GM12892 (cell line): ENCODE measurements at regions not wholly inside any gene's neighbourhood (a gene's known extent, or its start where the extent isn't known, plus 50 kb on each side); places are given as distances from the start of the nearest gene placed in this dataset.

ENCODE experiments used
- DNase-seq: peaks from one replicate; pipeline ENCODE4 v3.0.0; 2011; ENCODE audit not compliant: insufficient read length
- FAIRE-seq: peaks from 2 replicates; lab custom pipeline; 2011; peaks lifted over from hg19 to GRCh38; lab: Jason Lieb, UNC
- POLR2A ChIP-seq: IDR thresholded peaks from 2 replicates; pipeline ENCODE4 v1.6.1; 2011; ENCODE audit warnings: low read depth, low read length, control low read depth
- POLR2AphosphoS5 ChIP-seq: IDR thresholded peaks from 2 replicates; pipeline ENCODE4 v1.6.1; 2011; ENCODE audit warnings: low read depth, low read length, control low read depth
- TAF1 ChIP-seq: IDR thresholded peaks from 2 replicates; pipeline ENCODE4 v1.6.1; 2011; ENCODE audit warnings: low read depth, mild to moderate bottlenecking, control low read depth, low read length, borderline replicate concordance

DNA sequence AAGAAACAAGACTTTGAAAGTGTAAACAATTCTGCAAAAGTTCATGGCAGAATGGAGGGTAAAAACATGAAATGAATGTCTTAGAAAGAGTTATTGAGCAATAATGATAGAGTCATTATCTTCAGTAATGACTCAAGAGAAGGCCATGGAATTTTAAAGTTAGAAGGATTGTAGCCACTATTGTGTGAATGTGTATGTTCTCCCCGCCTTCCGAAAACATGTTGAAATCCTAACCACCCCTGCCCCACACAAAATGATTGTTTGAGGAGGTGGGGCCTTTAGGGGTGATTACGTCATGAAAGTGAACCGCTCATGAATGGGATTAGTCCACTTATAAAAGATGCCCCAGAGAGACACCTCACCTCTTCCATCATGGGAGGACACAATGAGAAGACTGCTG lies 93.8 kb upstream of the CCDC190 start:
- DNase-seq = no peak
- FAIRE-seq = no peak
- TF ChIP-seq TAF1 (no peak), POLR2AphosphoS5 (no peak), POLR2A (no peak)

DNA sequence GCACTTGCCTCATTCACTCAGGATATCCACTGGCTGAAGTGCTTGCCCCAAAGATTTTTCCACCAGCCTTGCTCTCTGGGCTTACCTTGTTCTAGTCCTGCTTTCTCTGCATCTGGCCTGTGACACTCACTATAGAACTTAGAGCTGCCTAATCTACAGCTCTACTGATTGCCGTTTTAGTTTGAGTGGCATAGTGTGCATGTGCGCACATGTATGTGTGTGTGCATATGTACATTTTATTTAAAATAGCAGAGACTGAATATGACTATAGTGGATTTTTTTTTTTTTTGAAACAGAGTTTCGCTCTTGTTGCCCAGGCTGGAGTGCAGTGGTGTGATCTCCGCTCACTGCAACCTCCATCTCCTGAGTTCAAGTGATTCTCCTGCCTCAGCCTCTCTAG lies 92.0 kb upstream of the CCDC190 start:
- TF ChIP-seq POLR2A = no peak
- DNase-seq (no peak), FAIRE-seq (no peak)

DNA sequence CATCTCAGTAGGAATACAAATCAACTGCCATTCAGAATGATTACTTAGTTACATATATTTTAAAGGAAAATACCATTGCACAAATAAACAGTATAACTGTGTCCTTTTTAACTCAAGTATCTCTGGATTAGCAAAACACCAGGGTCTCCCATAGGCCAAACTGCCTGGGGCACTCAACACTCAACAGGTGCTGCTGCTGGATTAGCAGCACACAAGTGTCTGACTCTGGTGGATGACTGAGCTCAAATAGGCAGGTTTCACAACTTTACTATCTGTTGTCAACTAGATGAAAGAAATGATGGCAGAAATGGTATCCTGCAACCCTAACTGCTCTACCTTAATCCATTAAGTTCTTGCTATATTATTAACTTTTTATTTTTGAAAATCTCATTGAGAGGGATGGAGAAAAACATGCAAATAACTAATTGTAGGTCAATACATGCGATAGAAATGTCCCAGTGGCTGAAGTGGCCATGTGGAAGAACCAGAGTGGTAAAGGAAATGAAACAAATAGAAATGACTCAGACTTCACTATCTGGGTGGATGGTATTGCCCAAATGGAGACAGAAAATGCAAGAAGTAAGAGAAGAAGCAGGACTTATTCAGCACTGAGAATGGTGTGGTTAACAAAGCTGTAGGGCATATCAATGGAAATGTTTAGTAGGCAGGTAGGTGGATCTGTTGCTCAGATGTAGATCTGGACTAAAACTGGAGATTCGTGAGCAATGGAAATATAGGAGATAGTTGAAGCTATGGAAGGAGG lies 90.8 kb upstream of the CCDC190 start:
- no peak for TF ChIP-seq POLR2AphosphoS5
- no peak for TF ChIP-seq POLR2A
- TF ChIP-seq TAF1 = no peak
- DNase-seq (peak; percentile 5), FAIRE-seq (peak; percentile 87)

- DNase-seq (no peak), FAIRE-seq (no peak)
- TF ChIP-seq POLR2AphosphoS5 (no peak), TAF1 (no peak), POLR2A (no peak)
These were observed 89.2 kb upstream of the CCDC190 start for GRCh38 chr1:162950187-162950586.

GRCh38 chr1:162946701-162947100 lies 85.7 kb upstream of the CCDC190 start:
- FAIRE-seq (no peak), DNase-seq (no peak)
- TF ChIP-seq TAF1 (no peak), POLR2AphosphoS5 (no peak), POLR2A (no peak)

DNA sequence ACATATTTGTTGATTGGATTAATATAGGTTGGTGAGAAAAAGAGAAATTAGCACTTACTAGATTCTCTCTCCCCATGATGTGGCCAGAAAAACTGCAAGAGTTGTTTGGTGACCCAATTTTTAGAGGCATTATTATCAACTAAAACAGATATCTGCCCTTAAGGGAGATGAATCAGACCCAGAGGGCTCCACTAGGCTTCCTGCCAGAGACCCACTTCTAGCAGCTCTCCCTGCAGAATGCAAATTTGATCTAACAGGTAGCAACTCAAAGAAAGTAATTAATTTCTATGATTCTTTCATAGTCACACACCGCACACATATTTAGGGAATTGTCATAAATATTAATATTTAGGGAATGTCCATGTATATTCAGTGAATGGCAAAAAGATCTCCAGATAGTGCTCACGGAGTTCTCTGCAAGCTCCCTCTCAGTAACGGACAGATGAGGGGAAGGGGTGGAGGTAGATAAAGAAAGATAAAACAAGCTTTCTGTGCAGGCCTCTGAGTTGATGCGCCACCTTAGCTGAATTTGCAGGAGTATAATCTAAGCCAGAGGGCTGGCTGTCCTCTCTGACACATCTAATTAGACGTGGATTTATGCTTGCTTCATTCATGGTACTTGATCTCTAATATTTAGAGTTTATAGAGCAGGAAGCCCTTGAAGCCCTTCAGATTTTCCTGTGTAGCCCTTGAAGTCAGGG lies 84.1 kb upstream of the CCDC190 start:
- FAIRE-seq (no peak), DNase-seq (no peak)
- TF ChIP-seq POLR2AphosphoS5 (no peak), POLR2A (no peak), TAF1 (no peak)

- no peak for TF ChIP-seq TAF1
- no peak for TF ChIP-seq POLR2A
- TF ChIP-seq POLR2AphosphoS5 = no peak
- no peak for FAIRE-seq
- DNase-seq = no peak
These were observed 82.6 kb upstream of the CCDC190 start for GRCh38 chr1:162943622-162944021.

GRCh38 chr1:162942916-162943559 lies 82.1 kb upstream of the CCDC190 start:
- no peak for DNase-seq
- TF ChIP-seq POLR2A = no peak
- no peak for FAIRE-seq

- no peak for TF ChIP-seq POLR2A
- no peak for TF ChIP-seq POLR2AphosphoS5
- no peak for TF ChIP-seq TAF1
- FAIRE-seq (no peak), DNase-seq (no peak)
These were observed 80.0 kb upstream of the CCDC190 start for GRCh38 chr1:162941024-162941423.

GRCh38 chr1:162939035-162939434 lies 78.1 kb upstream of the CCDC190 start:
- FAIRE-seq (no peak), DNase-seq (no peak)

GRCh38 chr1:162937716-162938395 lies 76.9 kb upstream of the CCDC190 start:
- FAIRE-seq = no peak
- TF ChIP-seq TAF1 = no peak
- no peak for TF ChIP-seq POLR2A
- TF ChIP-seq POLR2AphosphoS5 = no peak
- no peak for DNase-seq

More at GRCh38 chr1:162939035-162939434, 78.1 kb upstream of the CCDC190 start:
- TF ChIP-seq POLR2AphosphoS5 (no peak), TAF1 (no peak), POLR2A (no peak)
